Endothelial cell of umbilical vein (primary cell): ENCODE measurements at regions not wholly inside any gene's neighbourhood (a gene's known extent, or its start where the extent isn't known, plus 50 kb on each side); places are given as distances from the start of the nearest gene placed in this dataset.

Source experiments
- BruUV-seq: library from RNA; stranded (reverse); fragments of 400-500 nt; replicated peaks from 2 replicates; lab custom pipeline; 2021; lab: Mats Ljungman, UMichigan
- CTCF ChIA-PET: fragments of 300-600, 350-600 bp; sonication (Branson Sonifier 250); formaldehyde crosslinking; loops from one replicate; lab custom pipeline; 2021; ENCODE audit warnings: antibody characterized with exemption, inconsistent platforms; lab: Charles Lee
- POLR2A ChIA-PET: fragments of 300-600, 350-600 bp; sonication (Branson Sonifier 250); formaldehyde crosslinking; loops from one replicate; lab custom pipeline; 2021; ENCODE audit warnings: antibody characterized with exemption, inconsistent platforms; lab: Charles Lee
- DNase-seq: peaks from one replicate; pipeline ENCODE4 v3.0.0-alpha.2; 2011; ENCODE audit warnings: low read depth, low spot score
- FAIRE-seq: peaks from 2 replicates; lab custom pipeline; 2011; peaks lifted over from hg19 to GRCh38; lab: Jason Lieb, UNC
- H2AFZ ChIP-seq: 2 replicates; pipeline ENCODE4 v1.6.0; 2012; ENCODE audit warnings: low read depth, low read length, control low read depth, inconsistent platforms
- H3K27ac ChIP-seq: 2 replicates; pipeline ENCODE4 v1.5.1; 2011; ENCODE audit warnings: low read depth, mild to moderate bottlenecking, control low read depth, low read length, moderate library complexity; ENCODE audit not compliant: insufficient read depth
- H3K27me3 ChIP-seq, 2 experiments: 2 replicates each; pipeline versions ENCODE4 v1.6.0 to v1.6.1; 2011; ENCODE audit warnings: low read length in 2 of 2, mixed read lengths in 1 of 2; ENCODE audit not compliant: control insufficient read depth in 2 of 2, insufficient read depth in 2 of 2
- H3K36me3 ChIP-seq, 2 experiments: 2 replicates in 1 of 2; 3 replicates in 1 of 2; pipeline ENCODE4 v1.5.1; 2011; ENCODE audit warnings: low read length in 2 of 2, mild to moderate bottlenecking in 1 of 2, moderate library complexity in 1 of 2; ENCODE audit not compliant: control insufficient read depth in 2 of 2, insufficient read depth in 2 of 2; ENCODE audit errors: extremely low read depth in 1 of 2
- H3K4me1 ChIP-seq: 3 replicates; pipeline ENCODE4 v1.5.1; 2011; ENCODE audit warnings: mild to moderate bottlenecking, low read length; ENCODE audit not compliant: control insufficient read depth, insufficient read depth; ENCODE audit errors: extremely low read depth
- H3K4me2 ChIP-seq: 2 replicates; pipeline ENCODE4 v1.6.1; 2011; ENCODE audit warnings: low read length, control low read depth, mixed read lengths; ENCODE audit not compliant: insufficient read depth
- H3K4me3 ChIP-seq, 3 experiments: fragments of 200-600 bp in 1 of 3; sonication (generic), shearing (Covaris generic) in 1 of 3; replicated peaks in 1 of 3; 2 replicates each; pipeline ENCODE4 v1.5.1; 2011 to 2016; ENCODE audit warnings: control low read depth in 3 of 3, low read length in 3 of 3, mild to moderate bottlenecking in 2 of 3, inconsistent platforms in 1 of 3, low read depth in 1 of 3, moderate library complexity in 1 of 3; ENCODE audit not compliant: insufficient read depth in 1 of 3
- H3K79me2 ChIP-seq: 2 replicates; pipeline ENCODE4 v1.6.0; 2012; ENCODE audit warnings: low read length, inconsistent platforms; ENCODE audit not compliant: control insufficient read depth, insufficient read depth
- H3K9ac ChIP-seq: replicated peaks from 2 replicates; pipeline ENCODE3; 2011; ENCODE audit warnings: low read length, control low read depth; ENCODE audit not compliant: insufficient read depth; ENCODE audit errors: extremely low read depth
- H3K9me1 ChIP-seq: replicated peaks from 3 replicates; pipeline ENCODE4 v1.6.0; 2011; ENCODE audit warnings: mild to moderate bottlenecking, low read length; ENCODE audit not compliant: control insufficient read depth, insufficient read depth; ENCODE audit errors: extremely low read depth
- H3K9me3 ChIP-seq: replicated peaks from 2 replicates; pipeline ENCODE4 v1.5.1; 2012; ENCODE audit warnings: low read length, inconsistent platforms; ENCODE audit not compliant: control insufficient read depth, insufficient read depth
- H4K20me1 ChIP-seq: replicated peaks from 2 replicates; pipeline ENCODE3; 2011; ENCODE audit warnings: mild to moderate bottlenecking, low read length; ENCODE audit not compliant: control insufficient read depth, insufficient read depth; ENCODE audit errors: extremely low read depth
- CTCF ChIP-seq, 2 donors: IDR thresholded peaks; 1 replicate in 1 of 2; 2 replicates in 1 of 2; pipeline ENCODE4 v1.5.1; 2011; ENCODE audit warnings: low read length in 2 of 2, mild to moderate bottlenecking in 2 of 2, moderate library complexity in 2 of 2, control low read depth in 1 of 2, inconsistent platforms in 1 of 2, low read depth in 1 of 2; ENCODE audit not compliant: insufficient read depth in 1 of 2; ENCODE audit errors: extremely low read depth in 1 of 2
- EZH2 ChIP-seq: IDR thresholded peaks from 2 replicates; pipeline ENCODE4 v1.6.1; 2012; ENCODE audit warnings: borderline replicate concordance, low read depth, mild to moderate bottlenecking, moderate library complexity, low read length, inconsistent platforms; ENCODE audit not compliant: severe bottlenecking
- FOS ChIP-seq: IDR thresholded peaks from 2 replicates; pipeline ENCODE4 v1.6.1; 2011; ENCODE audit warnings: mild to moderate bottlenecking, low read length, moderate library complexity, borderline replicate concordance; ENCODE audit not compliant: insufficient read depth
- GATA2 ChIP-seq: IDR thresholded peaks from 2 replicates; pipeline ENCODE4 v1.7.0; 2011; ENCODE audit warnings: low read depth, mild to moderate bottlenecking, moderate library complexity, mixed read lengths, low read length; ENCODE audit not compliant: insufficient read length, insufficient read depth
- MAX ChIP-seq: IDR thresholded peaks from 2 replicates; pipeline ENCODE4 v1.6.1; 2011; ENCODE audit not compliant: insufficient read depth, insufficient read length
- MYC ChIP-seq: IDR thresholded peaks from one replicate; pipeline ENCODE4 v1.6.1; 2011; ENCODE audit warnings: mild to moderate bottlenecking, low read depth, low read length
- POLR2A ChIP-seq: IDR thresholded peaks from 2 replicates; pipeline ENCODE4 v1.6.1; 2012; ENCODE audit warnings: low read depth, mild to moderate bottlenecking, control low read depth, low read length
- dilution Hi-C: fragments of 300-500 bp; cut with MboI; formaldehyde crosslinking; loops from one replicate; pipeline ENCODE4 v1.15.0; 2019; ENCODE audit warnings: low sequenced_read_pairs; ENCODE audit not compliant: extremely low pct_ligation_motif_present
- intact Hi-C: fragments of 100-400 bp; cut with micrococcal nuclease; formaldehyde crosslinking; loops from one replicate; pipeline ENCODE4 v1.10.0; 2022

GRCh38 chr13:97686594-97686993, 252.6 kb downstream of the RAP2A start:
- Histone ChIP-seq H3K9me1 (no peaks in the 10 kb centered on the region), H3K36me3 (no peaks in the 10 kb centered on the region), H3K4me2 (no peak overlapping the region), H3K79me2 (no peaks in the 10 kb centered on the region), H4K20me1 (no peaks in the 10 kb centered on the region), H3K4me3 (no peak overlapping the region), H3K9ac (no peak overlapping the region), H3K27ac (no peak overlapping the region), H3K9me3 (no peaks in the 10 kb centered on the region), H3K4me1 (no peaks in the 10 kb centered on the region), H2AFZ (no peak overlapping the region), H3K27me3 (peaks cover 0 to 7% of the 10 kb centered on the region in 2 experiments)
- dilution Hi-C loops, result no loop called here
- DNase-seq (no peak), FAIRE-seq (no peak)
- CTCF ChIA-PET, result no interaction called here
- no peak for TF ChIP-seq GATA2
- TF ChIP-seq EZH2, result no peak
- TF ChIP-seq POLR2A, result no peak
- no peak for TF ChIP-seq MAX
- TF ChIP-seq MYC, result no peak
- no peak for TF ChIP-seq FOS
- no peak for TF ChIP-seq CTCF (IDR thresholded peaks at IDR 0.05; ENCODE audit: extremely low read depth in 1 of 2, insufficient read depth in 1 of 2, low read depth in 1 of 2, low read length in 2 of 2)
- intact Hi-C loops, result no loop called here
- no TSS peak for BruUV-seq
- POLR2A ChIA-PET, result no interaction called here
